Spleen (tissue), 11 donors: ENCODE measurements at regions not wholly inside any gene's neighbourhood (a gene's known extent, or its start where the extent isn't known, plus 50 kb on each side); places are given as distances from the start of the nearest gene placed in this dataset.

ENCODE experiments used
- DNase-seq: peaks from one replicate; pipeline ENCODE4 v3.0.0-alpha.2; 2020
- H3K27ac ChIP-seq, 8 donors: fragments of 200-600 bp; sonication (generic) in 7 of 8; 1 replicate in 4 of 8; 2 replicates in 4 of 8; pipeline versions ENCODE4 v1.5.0 to v1.8.0; 2016 to 2021; ENCODE audit warnings: inconsistent platforms in 4 of 8, mild to moderate bottlenecking in 4 of 8, moderate library complexity in 1 of 8
- H3K27me3 ChIP-seq, 7 donors: fragments of 200-600 bp; sonication (generic) in 6 of 7; replicated peaks in 1 of 7; 1 replicate in 4 of 7; 2 replicates in 3 of 7; pipeline versions ENCODE4 v1.5.0 to v1.8.0; 2016 to 2021; ENCODE audit warnings: inconsistent platforms in 3 of 7, mild to moderate bottlenecking in 1 of 7
- H3K36me3 ChIP-seq, 6 donors: fragments of 200-600 bp; sonication (generic) in 5 of 6; 1 replicate in 4 of 6; 2 replicates in 2 of 6; pipeline versions ENCODE4 v1.5.0 to v1.8.0; 2016 to 2021; ENCODE audit warnings: inconsistent platforms in 2 of 6
- H3K4me1 ChIP-seq, 6 donors: fragments of 200-600 bp; sonication (generic) in 5 of 6; 1 replicate in 3 of 6; 2 replicates in 3 of 6; pipeline versions ENCODE4 v1.5.0 to v1.8.0; 2016 to 2021; ENCODE audit warnings: inconsistent platforms in 3 of 6
- H3K4me3 ChIP-seq, 8 donors: fragments of 200-600 bp; sonication (generic) in 7 of 8; 1 replicate in 4 of 8; 2 replicates in 4 of 8; pipeline versions ENCODE4 v1.5.0 to v1.8.0; 2016 to 2021; ENCODE audit warnings: inconsistent platforms in 4 of 8, mild to moderate bottlenecking in 4 of 8, moderate library complexity in 2 of 8
- H3K9me3 ChIP-seq, 8 donors: fragments of 200-600 bp; sonication (generic) in 7 of 8; 1 replicate in 4 of 8; 2 replicates in 4 of 8; pipeline versions ENCODE4 v1.5.0 to v1.8.0; 2016 to 2021; ENCODE audit warnings: inconsistent platforms in 4 of 8
- POLR2A ChIP-seq, 3 donors: fragments of 450-650 bp; IDR thresholded peaks; one replicate each; pipeline ENCODE4 v1.5.1; 2017; ENCODE audit warnings: antibody characterized with exemption in 3 of 3, mild to moderate bottlenecking in 1 of 3
- POLR2AphosphoS5 ChIP-seq, 3 donors: sonication (generic); formaldehyde crosslinking; IDR thresholded peaks; one replicate each; pipeline ENCODE4 v1.5.1; 2017; ENCODE audit warnings: antibody characterized with exemption in 3 of 3
- WGBS, 5 donors: extraction: QIAGEN DNeasy Blood & Tissue Kit in 3 of 5; methylation state at CpG; one replicate each; pipeline versions ENCODE4 v1.1.5 to v1.1.7; 2013 to 2018; 5-methylcytosine and 5-hydroxymethylcytosine counted together
- intact Hi-C: fragments of 100-400 bp; cut with DNase I; formaldehyde crosslinking; loops from one replicate; pipeline ENCODE4 v1.15.0; 2023; ENCODE audit warnings: low total_unique reads
- TF ChIP-seq, protein P1 (sequence below), 11 experiments: fragments of 200-600 bp in 7 of 11; fragments of 450-650 bp in 4 of 11; sonication (generic) in 4 of 11; IDR thresholded peaks in 8 of 11; conservative IDR thresholded peaks in 3 of 11; 1 replicate in 7 of 11; 2 replicates in 4 of 11; pipeline versions ENCODE4 v1.4.0 to v1.8.0; 2016 to 2021; ENCODE audit warnings: antibody characterized with exemption in 11 of 11, inconsistent platforms in 4 of 11, mild to moderate bottlenecking in 1 of 11
- donor health status: healthy with polysubstance abuse.
- donor health status: DM: no; HTN: no; CAD: no; lungs with moderate emphysema.
- donor health status: DM: no; HTN: no; CAD: no.
- donor health status: Bipolar disorder and iron deficiency.
- donor health status: healthy.
- donor health status: DM: no; HTN: no; CAD: no.
- donor health status: DM: yes; HTN: yes; CAD: no.

- Histone ChIP-seq H3K4me3 (no peak overlapping the region), H3K9me3 (peaks cover 0 to 7% (median 0%) of the 10 kb centered on the region in 8 donors), H3K4me1 (no peaks in the 10 kb centered on the region), H3K36me3 (no peaks in the 10 kb centered on the region), H3K27me3 (no peaks in the 10 kb centered on the region), H3K27ac (no peak overlapping the region)
- DNase-seq: no peak
- WGBS, 5 donors: 76 to 89% (median 86%) methylated on average over 5 to 7 of the region's 7 CpGs
- intact Hi-C loops: no loop called here
- TF ChIP-seq POLR2A (IDR thresholded peaks at IDR 0.05) (no peak), POLR2AphosphoS5 (IDR thresholded peaks at IDR 0.05) (no peak)
- TF ChIP-seq, protein P1, sequence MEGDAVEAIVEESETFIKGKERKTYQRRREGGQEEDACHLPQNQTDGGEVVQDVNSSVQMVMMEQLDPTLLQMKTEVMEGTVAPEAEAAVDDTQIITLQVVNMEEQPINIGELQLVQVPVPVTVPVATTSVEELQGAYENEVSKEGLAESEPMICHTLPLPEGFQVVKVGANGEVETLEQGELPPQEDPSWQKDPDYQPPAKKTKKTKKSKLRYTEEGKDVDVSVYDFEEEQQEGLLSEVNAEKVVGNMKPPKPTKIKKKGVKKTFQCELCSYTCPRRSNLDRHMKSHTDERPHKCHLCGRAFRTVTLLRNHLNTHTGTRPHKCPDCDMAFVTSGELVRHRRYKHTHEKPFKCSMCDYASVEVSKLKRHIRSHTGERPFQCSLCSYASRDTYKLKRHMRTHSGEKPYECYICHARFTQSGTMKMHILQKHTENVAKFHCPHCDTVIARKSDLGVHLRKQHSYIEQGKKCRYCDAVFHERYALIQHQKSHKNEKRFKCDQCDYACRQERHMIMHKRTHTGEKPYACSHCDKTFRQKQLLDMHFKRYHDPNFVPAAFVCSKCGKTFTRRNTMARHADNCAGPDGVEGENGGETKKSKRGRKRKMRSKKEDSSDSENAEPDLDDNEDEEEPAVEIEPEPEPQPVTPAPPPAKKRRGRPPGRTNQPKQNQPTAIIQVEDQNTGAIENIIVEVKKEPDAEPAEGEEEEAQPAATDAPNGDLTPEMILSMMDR (IDR thresholded peaks at IDR 0.05 in 8 of 11, conservative IDR thresholded peaks at IDR 0.05 in 3 of 11): no peak
Observed at GRCh38 chr13:107553838-107554237, 661.5 kb downstream of the LIG4 start.

- no peak overlapping the region for H3K4me3 ChIP-seq
- 57 to 93% (median 88%) methylated on average over 2 of the region's 2 CpGs for WGBS, 5 donors
- no peak overlapping the region for H3K27ac ChIP-seq
- intact Hi-C loops: no loop called here
- no peaks in the 10 kb centered on the region for H3K27me3 ChIP-seq
- no peak for TF ChIP-seq POLR2A (IDR thresholded peaks at IDR 0.05)
- no peak for TF ChIP-seq POLR2AphosphoS5 (IDR thresholded peaks at IDR 0.05)
- TF ChIP-seq, protein P1 (IDR thresholded peaks at IDR 0.05 in 8 of 11, conservative IDR thresholded peaks at IDR 0.05 in 3 of 11): no peak
- no peaks in the 10 kb centered on the region for H3K36me3 ChIP-seq
- H3K4me1 ChIP-seq: no peaks in the 10 kb centered on the region
- no peak for DNase-seq
- peaks cover 0 to 7% (median 0%) of the 10 kb centered on the region in 8 donors for H3K9me3 ChIP-seq
Observed at GRCh38 chr13:107551521-107551920, 663.8 kb downstream of the LIG4 start.

GRCh38 chr13:107548338-107548737 lies 667.0 kb downstream of the LIG4 start:
- Histone ChIP-seq H3K27ac (no peak overlapping the region), H3K27me3 (no peaks in the 10 kb centered on the region), H3K4me1 (no peaks in the 10 kb centered on the region), H3K4me3 (no peak overlapping the region), H3K9me3 (peaks cover 0 to 13% (median 2%) of the 10 kb centered on the region in 8 donors), H3K36me3 (no peaks in the 10 kb centered on the region)
- intact Hi-C loops: no loop called here
- 52 to 73% (median 71%) methylated on average over 1 of the region's 1 CpG for WGBS, 5 donors
- TF ChIP-seq POLR2AphosphoS5 (IDR thresholded peaks at IDR 0.05): no peak
- TF ChIP-seq, protein P1 (IDR thresholded peaks at IDR 0.05 in 8 of 11, conservative IDR thresholded peaks at IDR 0.05 in 3 of 11): no peak
- TF ChIP-seq POLR2A (IDR thresholded peaks at IDR 0.05): no peak
- DNase-seq: no peak

DNA sequence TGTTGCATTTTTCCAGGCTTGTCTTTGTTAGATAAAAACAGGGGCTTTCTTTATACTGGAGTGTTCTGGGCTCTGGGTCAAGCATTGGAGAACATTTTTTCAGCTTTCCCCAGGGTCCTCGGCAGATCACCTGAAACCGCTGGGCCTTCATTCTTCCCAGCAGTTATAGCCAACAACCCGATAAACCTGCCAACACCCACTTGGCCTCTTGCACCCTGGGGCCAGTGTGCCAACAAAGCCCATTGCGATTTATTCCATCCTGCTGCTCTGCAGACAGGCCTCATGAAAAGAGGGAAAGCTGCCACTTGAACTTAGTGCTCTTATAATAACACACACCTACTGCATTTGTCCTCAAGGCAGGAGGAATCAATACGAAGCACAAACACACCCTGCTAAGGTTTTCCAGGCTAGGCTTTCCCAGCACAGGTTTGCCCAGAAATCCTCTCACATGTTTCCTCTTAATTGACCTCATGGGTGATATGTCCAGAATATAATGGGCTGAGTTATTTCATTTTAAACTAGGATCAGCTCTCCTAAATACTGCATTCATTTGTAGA lies 669.3 kb downstream of the LIG4 start:
- no peaks in the 10 kb centered on the region for H3K27me3 ChIP-seq
- no peak overlapping the region for H3K4me3 ChIP-seq
- intact Hi-C loops: no loop called here
- H3K36me3 ChIP-seq: no peaks in the 10 kb centered on the region
- H3K9me3 ChIP-seq: peaks cover 0 to 20% (median 5%) of the 10 kb centered on the region in 8 donors
- no peak for DNase-seq
- TF ChIP-seq, protein P1 (IDR thresholded peaks at IDR 0.05 in 8 of 11, conservative IDR thresholded peaks at IDR 0.05 in 3 of 11): no peak
- TF ChIP-seq POLR2A (IDR thresholded peaks at IDR 0.05): no peak
- TF ChIP-seq POLR2AphosphoS5 (IDR thresholded peaks at IDR 0.05): no peak
- no peak overlapping the region for H3K27ac ChIP-seq
- WGBS, 5 donors: 66 to 80% (median 71%) methylated on average over 5 of the region's 5 CpGs
- H3K4me1 ChIP-seq: no peaks in the 10 kb centered on the region
